H1 (cell line): ENCODE measurements at regions not wholly inside any gene's neighbourhood (a gene's known extent, or its start where the extent isn't known, plus 50 kb on each side); places are given as distances from the start of the nearest gene placed in this dataset.

Experiments used
- BCL11A ChIP-seq, 2 experiments: IDR thresholded peaks; one replicate each; pipeline ENCODE4 v1.6.1; 2011; ENCODE audit warnings: low read depth in 2 of 2, low read length in 2 of 2, mild to moderate bottlenecking in 2 of 2
- BRCA1 ChIP-seq: IDR thresholded peaks from 2 replicates; pipeline ENCODE4 v1.6.1; 2012; ENCODE audit warnings: low read depth, low read length, improper control_type of control experiment
- CBX8 ChIP-seq: fragments of 300-800, 300-1000 bp; sonication (generic); IDR thresholded peaks from 2 replicates; pipeline ENCODE4 v1.7.1; 2016; ENCODE audit warnings: low read depth, low read length, borderline replicate concordance
- CHD2 ChIP-seq: IDR thresholded peaks from 2 replicates; pipeline ENCODE4 v1.6.1; 2012; ENCODE audit warnings: low read length, improper control_type of control experiment
- CTCF ChIP-seq, 3 experiments: IDR thresholded peaks; 1 replicate in 2 of 3; 2 replicates in 1 of 3; pipeline versions ENCODE4 v1.5.1 to v1.6.1; 2011; ENCODE audit warnings: low read length in 3 of 3, mild to moderate bottlenecking in 3 of 3, inconsistent platforms in 2 of 3, low read depth in 1 of 3, moderate library complexity in 1 of 3; ENCODE audit not compliant: insufficient read depth in 1 of 3; ENCODE audit errors: control extremely low read depth in 1 of 3
- GABPA ChIP-seq: IDR thresholded peaks from 2 replicates; pipeline ENCODE4 v1.6.1; 2011; ENCODE audit warnings: mild to moderate bottlenecking, low read length, moderate library complexity, borderline replicate concordance; ENCODE audit not compliant: insufficient read depth
- HDAC6 ChIP-seq: IDR thresholded peaks from one replicate; pipeline ENCODE4 v1.7.1; 2012; ENCODE audit warnings: low read depth, mild to moderate bottlenecking, inconsistent platforms, low read length, moderate library complexity
- JUN ChIP-seq: IDR thresholded peaks from 2 replicates; pipeline ENCODE4 v1.6.1; 2011; ENCODE audit warnings: low read depth, mild to moderate bottlenecking, improper control_type of control experiment, low read length
- KDM5A ChIP-seq: fragments of 200-600 bp; IDR thresholded peaks from 2 replicates; pipeline ENCODE4 v1.7.1; 2012; ENCODE audit warnings: mild to moderate bottlenecking, low read length, inconsistent platforms, mixed read lengths
- MAFK ChIP-seq: IDR thresholded peaks from 2 replicates; pipeline ENCODE4 v1.6.1; 2012; ENCODE audit warnings: low read depth, mild to moderate bottlenecking, improper control_type of control experiment, low read length
- POU5F1 ChIP-seq: IDR thresholded peaks from 2 replicates; pipeline ENCODE4 v1.6.1; 2011; ENCODE audit warnings: low read depth, mild to moderate bottlenecking, low read length, moderate library complexity
- RAD21 ChIP-seq, 2 experiments: IDR thresholded peaks in 1 of 2; conservative IDR thresholded peaks in 1 of 2; 2 replicates each; pipeline ENCODE4 v1.6.1; 2011; ENCODE audit warnings: low read depth in 2 of 2, low read length in 2 of 2, improper control_type of control experiment in 1 of 2, inconsistent platforms in 1 of 2, mild to moderate bottlenecking in 1 of 2, moderate library complexity in 1 of 2
- RXRA ChIP-seq: IDR thresholded peaks from 2 replicates; pipeline ENCODE4 v1.6.1; 2011; ENCODE audit warnings: low read depth, mild to moderate bottlenecking, low read length, moderate library complexity; ENCODE audit not compliant: insufficient read depth
- SAP30 ChIP-seq: fragments of 300-600 bp; sonication (generic); IDR thresholded peaks from 2 replicates; pipeline ENCODE4 v1.7.1; 2012; ENCODE audit warnings: low read length, moderate library complexity, mild to moderate bottlenecking, inconsistent platforms; ENCODE audit not compliant: insufficient read depth, insufficient replicate concordance
- SUZ12 ChIP-seq: fragments of 200-600 bp; sonication (generic); IDR thresholded peaks from 2 replicates; pipeline ENCODE4 v1.6.1; 2012; ENCODE audit warnings: mild to moderate bottlenecking, inconsistent platforms, low read length, moderate library complexity, mixed read lengths
- TAF1 ChIP-seq: IDR thresholded peaks from 2 replicates; pipeline ENCODE4 v1.6.1; 2011; ENCODE audit warnings: mild to moderate bottlenecking, low read depth, low read length
- USF2 ChIP-seq: IDR thresholded peaks from 2 replicates; pipeline ENCODE4 v1.6.1; 2011; ENCODE audit warnings: low read length, improper control_type of control experiment

- TF ChIP-seq CTCF (IDR thresholded peaks at IDR 0.05; ENCODE audit: control extremely low read depth in 1 of 3, insufficient read depth in 1 of 3, low read depth in 1 of 3, low read length in 3 of 3) (no peak), BRCA1 (no peak), RXRA (no peak), HDAC6 (no peak), USF2 (no peak), MAFK (no peak), POU5F1 (no peak), SUZ12 (no peak), SAP30 (no peak), RAD21 (IDR thresholded peaks at IDR 0.05 in 1 of 2, conservative IDR thresholded peaks at IDR 0.05 in 1 of 2; ENCODE audit: low read depth in 2 of 2, low read length in 2 of 2) (no peak), TAF1 (no peak), BCL11A (IDR thresholded peaks at IDR 0.05; ENCODE audit: low read depth in 2 of 2, low read length in 2 of 2) (no peak), GABPA (no peak), CBX8 (no peak), JUN (no peak), KDM5A (no peak), CHD2 (no peak)
Measured at GRCh38 chr13:62057286-62057685, 641.6 kb upstream of the PCDH20 start (continued).
